Upper lobe of left lung (tissue), 6 donors: ENCODE measurements at regions not wholly inside any gene's neighbourhood (a gene's known extent, or its start where the extent isn't known, plus 50 kb on each side); places are given as distances from the start of the nearest gene placed in this dataset.

ENCODE experiments used
- ATAC-seq, 2 donors: fragments of 200-7000 bp; cut with Tn5 transposase; one replicate each; pipeline ENCODE4 v1.9.1; 2022; ENCODE audit warnings: mild to moderate bottlenecking in 2 of 2, moderate library complexity in 2 of 2; ENCODE audit not compliant: low FRiP score in 2 of 2
- DNase-seq, 2 donors: peaks; one replicate each; pipeline ENCODE4 v3.0.0-alpha.2; 2019 to 2020
- H3K27ac ChIP-seq, 4 donors: fragments of 200-600 bp; sonication (generic); one replicate each; pipeline ENCODE4 v1.5.1; 2016 to 2019
- H3K27me3 ChIP-seq, 4 donors: fragments of 200-600 bp; sonication (generic); one replicate each; pipeline ENCODE4 v1.5.1; 2017 to 2019
- H3K36me3 ChIP-seq, 4 donors: fragments of 200-600 bp; sonication (generic); one replicate each; pipeline ENCODE4 v1.5.1; 2016 to 2019
- H3K4me1 ChIP-seq, 4 donors: fragments of 200-600 bp; sonication (generic); one replicate each; pipeline ENCODE4 v1.5.1; 2018 to 2019
- H3K4me3 ChIP-seq, 4 donors: fragments of 200-600 bp; sonication (generic); one replicate each; pipeline ENCODE4 v1.5.1; 2017 to 2019; ENCODE audit warnings: mild to moderate bottlenecking in 2 of 4, moderate library complexity in 1 of 4
- H3K9me3 ChIP-seq, 4 donors: fragments of 200-600 bp; sonication (generic); one replicate each; pipeline ENCODE4 v1.5.1; 2018 to 2019
- EP300 ChIP-seq, 4 donors: sonication (generic); formaldehyde crosslinking; IDR thresholded peaks; one replicate each; pipeline ENCODE4 v1.5.1; 2017; ENCODE audit warnings: antibody characterized with exemption in 4 of 4, control low read depth in 2 of 4
- POLR2A ChIP-seq, 4 donors: fragments of 450-650 bp; IDR thresholded peaks; one replicate each; pipeline ENCODE4 v1.5.1; 2016 to 2017; ENCODE audit warnings: antibody characterized with exemption in 4 of 4, mild to moderate bottlenecking in 2 of 4
- POLR2AphosphoS5 ChIP-seq, 2 donors: sonication (generic); formaldehyde crosslinking; IDR thresholded peaks; one replicate each; pipeline ENCODE4 v1.5.1; 2017; ENCODE audit warnings: antibody characterized with exemption in 2 of 2
- WGBS, 2 donors: methylation state at CpG; one replicate each; pipeline ENCODE4 v1.1.5; 2017 to 2018; 5-methylcytosine and 5-hydroxymethylcytosine counted together
- TF ChIP-seq, protein P1 (sequence below), 6 experiments: fragments of 450-650 bp in 4 of 6; fragments of 200-600 bp in 2 of 6; sonication (generic) in 2 of 6; IDR thresholded peaks; one replicate each; pipeline ENCODE4 v1.5.1; 2016 to 2019; ENCODE audit warnings: antibody characterized with exemption in 6 of 6
- donor health status: DM: no; HTN: no; CAD: no; lungs with moderate emphysema.
- donor health status: DM: no; HTN: yes; CAD: no; lungs with severe emphysema.

DNA sequence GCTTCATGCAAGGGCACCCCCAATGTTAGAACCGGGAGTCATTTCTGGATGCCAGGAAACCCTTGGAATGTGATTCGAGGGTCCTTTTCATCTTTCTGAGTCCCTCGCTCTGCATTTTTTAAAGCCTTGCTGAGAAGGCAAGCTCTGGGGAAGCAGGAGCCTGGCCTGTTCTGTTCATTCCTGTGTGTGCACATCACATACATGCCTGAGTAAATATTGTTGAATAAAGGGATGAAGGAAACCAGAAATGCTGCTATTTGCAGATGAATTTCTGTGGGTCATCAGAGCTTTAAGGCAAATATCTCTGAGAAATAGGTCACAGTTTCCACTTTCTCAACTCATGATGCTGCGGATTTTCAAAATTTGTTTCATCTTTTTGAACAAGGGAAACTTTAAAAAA lies 170.1 kb downstream of the PAH start:
- Histone ChIP-seq H3K4me3 (no peak overlapping the region), H3K27ac (no peak overlapping the region), H3K4me1 (no peaks in the 10 kb centered on the region), H3K9me3 (no peaks in the 10 kb centered on the region), H3K27me3 (no peaks in the 10 kb centered on the region), H3K36me3 (no peaks in the 10 kb centered on the region)
- WGBS, 2 donors, result 55 to 57% methylated on average over 4 of the region's 4 CpGs
- DNase-seq, result no peak
- TF ChIP-seq POLR2A (IDR thresholded peaks at IDR 0.05) (no peak), EP300 (IDR thresholded peaks at IDR 0.05) (no peak), POLR2AphosphoS5 (IDR thresholded peaks at IDR 0.05) (no peak)
- TF ChIP-seq, protein P1, sequence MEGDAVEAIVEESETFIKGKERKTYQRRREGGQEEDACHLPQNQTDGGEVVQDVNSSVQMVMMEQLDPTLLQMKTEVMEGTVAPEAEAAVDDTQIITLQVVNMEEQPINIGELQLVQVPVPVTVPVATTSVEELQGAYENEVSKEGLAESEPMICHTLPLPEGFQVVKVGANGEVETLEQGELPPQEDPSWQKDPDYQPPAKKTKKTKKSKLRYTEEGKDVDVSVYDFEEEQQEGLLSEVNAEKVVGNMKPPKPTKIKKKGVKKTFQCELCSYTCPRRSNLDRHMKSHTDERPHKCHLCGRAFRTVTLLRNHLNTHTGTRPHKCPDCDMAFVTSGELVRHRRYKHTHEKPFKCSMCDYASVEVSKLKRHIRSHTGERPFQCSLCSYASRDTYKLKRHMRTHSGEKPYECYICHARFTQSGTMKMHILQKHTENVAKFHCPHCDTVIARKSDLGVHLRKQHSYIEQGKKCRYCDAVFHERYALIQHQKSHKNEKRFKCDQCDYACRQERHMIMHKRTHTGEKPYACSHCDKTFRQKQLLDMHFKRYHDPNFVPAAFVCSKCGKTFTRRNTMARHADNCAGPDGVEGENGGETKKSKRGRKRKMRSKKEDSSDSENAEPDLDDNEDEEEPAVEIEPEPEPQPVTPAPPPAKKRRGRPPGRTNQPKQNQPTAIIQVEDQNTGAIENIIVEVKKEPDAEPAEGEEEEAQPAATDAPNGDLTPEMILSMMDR (IDR thresholded peaks at IDR 0.05), result no peak
- no peak for ATAC-seq

DNA sequence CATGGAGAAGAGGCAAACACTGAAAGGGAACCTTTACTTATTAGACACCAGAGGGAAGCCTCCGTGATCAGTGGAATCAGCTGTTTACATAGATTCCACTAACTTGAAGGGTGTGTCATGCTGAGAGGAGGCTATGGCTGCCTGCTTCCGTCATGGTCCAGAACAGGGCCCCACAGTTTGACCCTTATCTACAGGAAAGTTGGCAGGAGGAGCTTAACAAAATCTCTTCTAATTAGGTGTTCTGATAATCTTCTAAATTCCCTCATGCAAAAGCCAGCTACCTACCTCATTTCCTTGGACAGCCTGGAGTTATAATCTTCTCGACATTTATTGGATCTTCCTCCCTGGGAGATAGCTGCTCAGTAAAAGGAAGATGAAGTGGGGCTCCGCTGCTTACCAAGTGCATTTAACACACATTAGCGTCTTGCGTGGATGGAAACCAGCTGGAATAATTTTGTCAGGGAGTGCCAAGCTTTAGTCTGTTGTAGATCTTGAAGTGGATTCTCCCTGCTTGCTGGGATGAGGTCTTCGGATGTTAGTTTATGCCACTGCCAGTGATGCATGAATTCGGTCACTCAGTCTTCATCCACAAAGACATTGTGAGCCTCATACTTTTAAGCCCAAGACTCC lies 171.0 kb downstream of the PAH start:
- WGBS, 2 donors, result 82 to 90% methylated on average over 8 of the region's 8 CpGs

DNA sequence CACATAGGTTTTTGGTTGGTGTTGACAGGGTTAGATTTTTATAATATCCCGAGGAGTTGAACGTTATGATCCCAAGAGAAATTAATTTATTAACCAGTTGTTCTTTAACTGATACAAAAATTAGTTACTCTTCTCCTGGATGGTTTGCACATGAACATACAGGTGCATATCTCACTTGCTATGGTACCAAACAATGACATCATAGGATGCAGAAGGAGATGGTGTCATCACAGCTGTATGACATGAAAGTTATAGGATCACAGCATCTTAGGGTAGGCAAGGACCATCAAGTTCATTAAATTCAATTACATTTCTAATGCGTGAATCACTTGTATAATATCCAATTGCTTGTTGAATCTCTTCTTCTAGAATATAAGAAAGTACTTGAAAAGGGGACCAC lies 175.8 kb downstream of the PAH start:
- Histone ChIP-seq H3K4me3 (no peak overlapping the region), H3K27ac (no peak overlapping the region), H3K27me3 (no peaks in the 10 kb centered on the region), H3K9me3 (no peaks in the 10 kb centered on the region), H3K4me1 (no peaks in the 10 kb centered on the region), H3K36me3 (no peaks in the 10 kb centered on the region)
- no peak for ATAC-seq
- DNase-seq, result no peak
- no peak for TF ChIP-seq EP300 (IDR thresholded peaks at IDR 0.05)
- TF ChIP-seq, protein P1 (IDR thresholded peaks at IDR 0.05), result no peak
- no peak for TF ChIP-seq POLR2AphosphoS5 (IDR thresholded peaks at IDR 0.05)
- TF ChIP-seq POLR2A (IDR thresholded peaks at IDR 0.05), result no peak
- WGBS, 2 donors, result 90% methylated on average over 3 of the region's 3 CpGs

More for the DNA sequence above, 171.0 kb downstream of the PAH start:
- Histone ChIP-seq H3K27me3 (no peaks in the 10 kb centered on the region), H3K4me3 (no peak overlapping the region), H3K9me3 (no peaks in the 10 kb centered on the region), H3K36me3 (no peaks in the 10 kb centered on the region), H3K27ac (no peak overlapping the region), H3K4me1 (no peaks in the 10 kb centered on the region)
- TF ChIP-seq POLR2A (IDR thresholded peaks at IDR 0.05), result no peak
- TF ChIP-seq EP300 (IDR thresholded peaks at IDR 0.05), result no peak
- TF ChIP-seq, protein P1 (IDR thresholded peaks at IDR 0.05), result no peak
- no peak for TF ChIP-seq POLR2AphosphoS5 (IDR thresholded peaks at IDR 0.05)
- DNase-seq (no peak), ATAC-seq (no peak)

DNA sequence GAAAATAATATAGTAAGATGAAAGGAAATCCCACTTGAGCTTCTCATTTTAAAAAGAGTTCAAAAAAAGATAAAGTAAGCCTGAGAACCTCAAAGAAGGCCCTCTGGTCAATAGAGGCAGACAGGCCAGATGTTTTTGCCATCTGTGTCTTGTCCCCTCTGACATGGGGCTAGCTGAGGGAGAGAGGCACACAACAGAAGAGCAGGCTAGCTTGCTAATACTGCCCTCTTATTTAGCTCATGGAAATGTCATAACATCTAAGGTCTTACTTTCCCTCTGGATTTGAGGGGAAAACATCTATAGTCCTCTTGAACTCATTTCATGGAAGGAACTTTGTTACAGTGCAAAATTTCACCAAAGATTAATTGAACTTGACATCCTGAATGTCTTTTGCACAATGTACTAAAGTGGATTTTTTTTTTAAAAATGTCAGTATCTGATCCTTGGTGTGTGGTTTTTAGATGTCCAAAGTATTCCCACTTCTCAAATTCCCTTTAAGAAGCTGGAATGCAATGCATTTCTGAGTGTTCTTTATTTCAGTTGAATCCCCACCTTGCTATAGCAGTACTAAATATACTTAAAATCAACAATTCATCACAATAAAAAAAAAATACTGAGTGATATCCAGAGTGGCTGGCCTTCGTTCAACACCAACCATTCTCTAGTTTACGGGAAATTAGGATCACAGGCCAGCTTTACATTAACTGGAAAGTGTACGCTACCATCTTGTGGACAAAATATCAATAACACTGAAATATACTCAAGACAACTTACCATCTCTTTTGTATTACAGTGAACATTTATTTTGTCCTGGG lies 176.7 kb downstream of the PAH start:
- Histone ChIP-seq H3K36me3 (no peaks in the 10 kb centered on the region), H3K27me3 (no peaks in the 10 kb centered on the region), H3K27ac (no peak overlapping the region), H3K4me3 (no peak overlapping the region), H3K9me3 (no peaks in the 10 kb centered on the region), H3K4me1 (no peaks in the 10 kb centered on the region)
- no peak for TF ChIP-seq POLR2AphosphoS5 (IDR thresholded peaks at IDR 0.05)
- TF ChIP-seq POLR2A (IDR thresholded peaks at IDR 0.05), result no peak
- TF ChIP-seq EP300 (IDR thresholded peaks at IDR 0.05), result no peak
- TF ChIP-seq, protein P1 (IDR thresholded peaks at IDR 0.05), result no peak
- ATAC-seq, result peak in 1 of 2 donors; percentile 47
- DNase-seq, result no peak
- WGBS, 2 donors, result 28 to 29% methylated on average over 3 of the region's 3 CpGs
